AG04449 (cell line): ENCODE measurements at regions not wholly inside any gene's neighbourhood (a gene's known extent, or its start where the extent isn't known, plus 50 kb on each side); places are given as distances from the start of the nearest gene placed in this dataset.

ENCODE experiments used
- CTCF ChIA-PET: fragments of 350-600 bp; formaldehyde crosslinking; extraction: SDS; loops from one replicate; lab custom pipeline; 2021; ENCODE audit warnings: antibody characterized with exemption; lab: Yijun Ruan, JAX
- POLR2A ChIA-PET: fragments of 400-600, 350-600 bp; formaldehyde crosslinking; extraction: SDS; loops from one replicate; lab custom pipeline; 2020; ENCODE audit warnings: antibody characterized with exemption, inconsistent platforms; lab: Yijun Ruan, JAX
- DNase-seq: peaks from one replicate; pipeline ENCODE4 v3.0.0-alpha.2; 2010; ENCODE audit warnings: low read depth, low spot score
- H3K4me3 ChIP-seq: 2 replicates; pipeline ENCODE4 v1.5.1; 2011; ENCODE audit warnings: low read depth, mild to moderate bottlenecking, control low read depth, low read length
- CTCF ChIP-seq: IDR thresholded peaks from one replicate; pipeline ENCODE4 v1.5.1; 2011; ENCODE audit warnings: mild to moderate bottlenecking, moderate library complexity, low read length, control low read depth, inconsistent platforms; ENCODE audit not compliant: insufficient read depth; ENCODE audit errors: missing control alignments

- no peak overlapping the region for H3K4me3 ChIP-seq
- ChIA-PET POLR2A (no interaction called here), CTCF (interaction anchor here (0.6 to 7.0 kb wide), 5 partner anchors 10 to 476 kb away, joined by 4 to 73 read pairs (median 5); no protein-coding TSS in a partner anchor)
- DNase-seq: no peak
- TF ChIP-seq CTCF: no peak
Observed at GRCh38 chr5:60285910-60286309, 392.4 kb upstream of the PDE4D start.

- TF ChIP-seq CTCF: no peak
- POLR2A ChIA-PET: no interaction called here
- no peak for DNase-seq
- H3K4me3 ChIP-seq: no peak overlapping the region
- CTCF ChIA-PET: no interaction called here
Observed at GRCh38 chr5:60280943-60281342, 387.4 kb upstream of the PDE4D start.

- DNase-seq: no peak
- CTCF ChIA-PET: no interaction called here
- POLR2A ChIA-PET: no interaction called here
- no peak overlapping the region for H3K4me3 ChIP-seq
- TF ChIP-seq CTCF: no peak
Observed at GRCh38 chr5:60277941-60278340, 384.4 kb upstream of the PDE4D start.

GRCh38 chr5:60274747-60275146 is 381.2 kb upstream of the PDE4D start:
- POLR2A ChIA-PET: no interaction called here
- no peak for DNase-seq
- CTCF ChIA-PET: no interaction called here
- no peak overlapping the region for H3K4me3 ChIP-seq
- TF ChIP-seq CTCF: no peak

GRCh38 chr5:60271517-60271916 is 378.0 kb upstream of the PDE4D start:
- no peak for TF ChIP-seq CTCF
- no peak for DNase-seq
- POLR2A ChIA-PET: no interaction called here
- CTCF ChIA-PET: interaction anchor here (1.0 kb wide), 1 partner anchor 15 kb away, joined by 3 read pairs; no protein-coding TSS in a partner anchor
- no peak overlapping the region for H3K4me3 ChIP-seq

GRCh38 chr5:60267907-60268306 is 374.4 kb upstream of the PDE4D start:
- ChIA-PET CTCF (no interaction called here), POLR2A (no interaction called here)
- no peak for DNase-seq
- no peak for TF ChIP-seq CTCF
- no peak overlapping the region for H3K4me3 ChIP-seq
